ENCODE measurements at regions not wholly inside any gene's neighbourhood (a gene's known extent, or its start where the extent isn't known, plus 50 kb on each side); places are given as distances from the start of the nearest gene placed in this dataset.
A peak's percentile ranks its signal among the peaks of the same experiment; 100 is the strongest.

GRCh38 chr3:152959307-152959706, 124.4 kb downstream of the P2RY1 start:
- no peak for DNase-seq (ENCODE audit: low spot score)

- no peak for DNase-seq (ENCODE audit: low spot score)
These were observed 125.8 kb downstream of the P2RY1 start for GRCh38 chr3:152960684-152961083.

GRCh38 chr3:152961323-152961722, 126.4 kb downstream of the P2RY1 start:
- DNase-seq (ENCODE audit: low spot score), result no peak

GRCh38 chr3:152964911-152965609, 130.1 kb downstream of the P2RY1 start:
- DNase-seq (ENCODE audit: low spot score), result no peak

GRCh38 chr3:152968388-152969024, 133.6 kb downstream of the P2RY1 start:
- DNase-seq (ENCODE audit: low spot score), result no peak

- no peak for DNase-seq (ENCODE audit: low spot score)
These were observed 134.8 kb downstream of the P2RY1 start for GRCh38 chr3:152969557-152970300.

GRCh38 chr3:152970851-152971250, 135.9 kb downstream of the P2RY1 start:
- DNase-seq (ENCODE audit: low spot score), result no peak

- DNase-seq (ENCODE audit: low spot score), result no peak
These were observed 136.9 kb downstream of the P2RY1 start for GRCh38 chr3:152971880-152972279.

- DNase-seq (ENCODE audit: low spot score), result no peak
These were observed 138.6 kb downstream of the P2RY1 start for GRCh38 chr3:152973575-152973974.

GRCh38 chr3:152976239-152976638, 141.3 kb downstream of the P2RY1 start:
- no peak for DNase-seq (ENCODE audit: low spot score)

- no peak for DNase-seq (ENCODE audit: low spot score)
These were observed 142.4 kb downstream of the P2RY1 start for GRCh38 chr3:152977366-152977765.

- no peak for DNase-seq (ENCODE audit: low spot score)
These were observed 143.2 kb downstream of the P2RY1 start for GRCh38 chr3:152978152-152978551.

GRCh38 chr3:152997526-152997925, 162.6 kb downstream of the P2RY1 start:
- no peak for DNase-seq (ENCODE audit: low spot score)

GRCh38 chr3:152998591-152998990, 163.4 kb upstream of the RAP2B start:
- no peak for DNase-seq (ENCODE audit: low spot score)

GRCh38 chr3:153000325-153000724, 161.7 kb upstream of the RAP2B start:
- DNase-seq (ENCODE audit: low spot score), result no peak

GRCh38 chr3:153001210-153002078, 160.6 kb upstream of the RAP2B start:
- DNase-seq (ENCODE audit: low spot score), result no peak

GRCh38 chr3:153003441-153003840, 158.6 kb upstream of the RAP2B start:
- no peak for DNase-seq (ENCODE audit: low spot score)

GRCh38 chr3:153003862-153004261, 158.2 kb upstream of the RAP2B start:
- DNase-seq (ENCODE audit: low spot score), result no peak

- DNase-seq (ENCODE audit: low spot score), result no peak
These were observed 153.8 kb upstream of the RAP2B start for GRCh38 chr3:153008226-153008625.

- DNase-seq (ENCODE audit: low spot score), result no peak
These were observed 138.1 kb upstream of the RAP2B start for GRCh38 chr3:153023896-153024295.

GRCh38 chr3:153026026-153026425, 136.0 kb upstream of the RAP2B start:
- DNase-seq (ENCODE audit: low spot score), result peak; percentile 37

GRCh38 chr3:153028381-153028780, 133.6 kb upstream of the RAP2B start:
- no peak for DNase-seq (ENCODE audit: low spot score)

Data from CD4-positive, alpha-beta T cell treated with Interleukin-2 at 100 ng/mL for 4 hours (primary cell).